SK-N-MC (cell line): ENCODE measurements at regions not wholly inside any gene's neighbourhood (a gene's known extent, or its start where the extent isn't known, plus 50 kb on each side); places are given as distances from the start of the nearest gene placed in this dataset.

Experiments
- EZH2 ChIP-seq: fragments of 200-600 bp; sonication (generic); IDR thresholded peaks from one replicate; pipeline ENCODE4 v1.6.1; 2017; ENCODE audit warnings: antibody characterized with exemption
- POLR2AphosphoS5 ChIP-seq: IDR thresholded peaks from 2 replicates; pipeline ENCODE4 v1.6.1; 2012; ENCODE audit warnings: mild to moderate bottlenecking, low read depth, low read length, borderline replicate concordance

DNA sequence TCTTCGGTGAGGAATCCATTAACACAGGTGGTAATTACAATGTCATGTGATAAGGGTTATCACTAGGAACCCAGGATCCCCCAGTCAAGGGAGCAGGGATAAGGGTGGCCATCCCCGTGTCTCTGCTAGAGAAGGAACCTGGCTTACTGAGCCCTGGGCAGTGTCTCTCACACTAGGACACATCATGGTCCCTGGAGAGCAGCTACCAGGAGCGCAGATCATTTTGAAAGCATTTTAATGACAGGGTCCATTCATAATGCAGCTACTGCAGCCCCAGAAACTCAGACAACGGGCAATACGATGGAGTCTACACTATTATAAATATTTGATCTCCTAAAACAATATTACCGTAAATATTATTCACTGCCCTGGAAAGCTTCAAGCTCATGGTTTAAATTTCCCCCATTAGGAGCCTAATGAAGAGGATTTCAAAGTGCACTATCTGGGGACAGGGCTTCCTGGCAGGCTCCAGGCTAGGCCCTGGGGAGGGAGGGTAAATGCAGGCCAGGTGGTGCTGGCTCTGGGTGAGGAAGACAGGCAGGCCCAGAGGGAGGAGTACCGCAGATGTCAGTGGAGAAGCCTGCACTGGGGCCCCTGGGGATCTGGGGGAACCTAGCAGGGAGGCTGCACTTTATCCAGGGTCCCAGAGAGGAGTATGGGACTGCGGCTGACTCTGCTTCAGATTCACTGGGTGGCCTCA is 52.6 kb upstream of the LOXL4 start:
- TF ChIP-seq EZH2 (no peak), POLR2AphosphoS5 (no peak)
